Endodermal cell (in vitro differentiated cells): ENCODE measurements at regions not wholly inside any gene's neighbourhood (a gene's known extent, or its start where the extent isn't known, plus 50 kb on each side); places are given as distances from the start of the nearest gene placed in this dataset.

ENCODE experiments used
- DNase-seq: peaks from one replicate; pipeline ENCODE4 v3.0.0-alpha.2; 2017
- H3K27ac ChIP-seq: 2 replicates; pipeline ENCODE4 v1.5.1; 2013; ENCODE audit warnings: mild to moderate bottlenecking, low read depth, low read length, moderate library complexity
- H3K27me3 ChIP-seq: 2 replicates; pipeline ENCODE4 v1.6.1; 2013; ENCODE audit warnings: mild to moderate bottlenecking, low read length, moderate library complexity; ENCODE audit not compliant: insufficient read depth, control insufficient read depth, poor library complexity, severe bottlenecking
- H3K36me3 ChIP-seq: 2 replicates; pipeline ENCODE4 v1.7.0; 2013; ENCODE audit warnings: mild to moderate bottlenecking, low read length, moderate library complexity; ENCODE audit not compliant: control insufficient read depth, insufficient read depth
- H3K4me1 ChIP-seq: one replicate; pipeline ENCODE4 v1.7.0; 2013; ENCODE audit warnings: low read length; ENCODE audit not compliant: control insufficient read depth, insufficient read depth
- H3K4me3 ChIP-seq: 2 replicates; pipeline ENCODE4 v1.5.1; 2013; ENCODE audit warnings: mild to moderate bottlenecking, low read length, moderate library complexity
- H3K9ac ChIP-seq: 2 replicates; pipeline ENCODE4 v1.6.1; 2013; ENCODE audit warnings: mild to moderate bottlenecking, low read length, moderate library complexity; ENCODE audit not compliant: poor library complexity, severe bottlenecking; ENCODE audit errors: extremely low read depth
- H3K9me3 ChIP-seq: 2 replicates; pipeline ENCODE4 v1.6.1; 2013; ENCODE audit warnings: mild to moderate bottlenecking, low read length, moderate library complexity; ENCODE audit not compliant: control insufficient read depth
- H3K27ac Mint-ChIP-seq: 2 replicates; pipeline ENCODE4 v1.8.0; 2020; ENCODE audit warnings: mixed read lengths
- H3K27me3 Mint-ChIP-seq: 2 replicates; pipeline ENCODE4 v1.8.0; 2021; ENCODE audit warnings: mild to moderate bottlenecking, mixed read lengths; ENCODE audit not compliant: insufficient read depth
- H3K36me3 Mint-ChIP-seq: 2 replicates; pipeline ENCODE4 v1.8.0; 2020; ENCODE audit warnings: low read depth, mixed read lengths
- H3K4me1 Mint-ChIP-seq: 2 replicates; pipeline ENCODE4 v1.8.0; 2020; ENCODE audit warnings: mixed read lengths
- H3K4me3 Mint-ChIP-seq: 2 replicates; pipeline ENCODE4 v1.8.0; 2020; ENCODE audit warnings: mild to moderate bottlenecking, moderate library complexity, mixed read lengths
- H3K9me3 Mint-ChIP-seq: 2 replicates; pipeline ENCODE4 v1.8.0; 2020; ENCODE audit warnings: mild to moderate bottlenecking, mixed read lengths
- WGBS, 2 experiments: methylation state at CpG; one replicate each; pipeline versions ENCODE4 v1.1.5 to v1.1.7; 2013; ENCODE audit warnings: missing lambda C conversion rate in 2 of 2, mixed read lengths in 1 of 2; ENCODE audit not compliant: insufficient coverage in 1 of 2, insufficient read length in 1 of 2; 5-methylcytosine and 5-hydroxymethylcytosine counted together
- TF ChIP-seq, protein P1 (sequence below): fragments of 200-600 bp; sonication (generic); conservative IDR thresholded peaks from 2 replicates; pipeline ENCODE4 v1.5.0; 2021; ENCODE audit warnings: antibody characterized with exemption, mild to moderate bottlenecking

DNA sequence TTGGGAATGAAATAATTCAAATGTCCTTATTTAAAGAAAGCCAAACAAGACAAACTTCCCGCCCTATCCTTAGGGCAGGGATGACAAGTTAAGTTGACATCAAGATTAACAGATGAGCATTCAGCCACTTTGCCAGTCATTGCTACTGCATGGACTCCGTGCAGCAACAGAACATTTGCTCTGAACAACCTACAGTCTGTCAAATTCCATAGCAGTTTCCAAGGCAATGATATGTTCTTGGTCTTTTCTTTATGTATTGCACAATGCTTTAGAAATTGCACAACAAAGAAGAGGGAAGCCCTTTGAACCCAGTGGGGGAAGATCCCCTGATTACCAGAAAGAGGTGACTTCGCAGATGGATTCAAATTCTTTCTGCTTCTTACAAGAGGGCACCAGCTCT is 269.8 kb downstream of the BCAT1 start:
- H3K27me3 ChIP-seq: no peaks in the 10 kb centered on the region
- no peaks in the 10 kb centered on the region for H3K36me3 ChIP-seq
- WGBS, 2 experiments: 53 to 83% methylated on average over 2 to 3 of the region's 3 CpGs
- no peak overlapping the region for H3K9ac ChIP-seq
- Mint-ChIP-seq H3K36me3 (peaks cover 4% of the 10 kb centered on the region), H3K4me3 (no peak overlapping the region), H3K27me3 (no peaks in the 10 kb centered on the region), H3K9me3 (peaks cover 16% of the 10 kb centered on the region), H3K27ac (no peak overlapping the region), H3K4me1 (peaks cover 16% of the 10 kb centered on the region)
- H3K4me1 ChIP-seq: no peaks in the 10 kb centered on the region
- H3K9me3 ChIP-seq: peaks cover 10% of the 10 kb centered on the region
- no peak overlapping the region for H3K4me3 ChIP-seq
- TF ChIP-seq, protein P1, sequence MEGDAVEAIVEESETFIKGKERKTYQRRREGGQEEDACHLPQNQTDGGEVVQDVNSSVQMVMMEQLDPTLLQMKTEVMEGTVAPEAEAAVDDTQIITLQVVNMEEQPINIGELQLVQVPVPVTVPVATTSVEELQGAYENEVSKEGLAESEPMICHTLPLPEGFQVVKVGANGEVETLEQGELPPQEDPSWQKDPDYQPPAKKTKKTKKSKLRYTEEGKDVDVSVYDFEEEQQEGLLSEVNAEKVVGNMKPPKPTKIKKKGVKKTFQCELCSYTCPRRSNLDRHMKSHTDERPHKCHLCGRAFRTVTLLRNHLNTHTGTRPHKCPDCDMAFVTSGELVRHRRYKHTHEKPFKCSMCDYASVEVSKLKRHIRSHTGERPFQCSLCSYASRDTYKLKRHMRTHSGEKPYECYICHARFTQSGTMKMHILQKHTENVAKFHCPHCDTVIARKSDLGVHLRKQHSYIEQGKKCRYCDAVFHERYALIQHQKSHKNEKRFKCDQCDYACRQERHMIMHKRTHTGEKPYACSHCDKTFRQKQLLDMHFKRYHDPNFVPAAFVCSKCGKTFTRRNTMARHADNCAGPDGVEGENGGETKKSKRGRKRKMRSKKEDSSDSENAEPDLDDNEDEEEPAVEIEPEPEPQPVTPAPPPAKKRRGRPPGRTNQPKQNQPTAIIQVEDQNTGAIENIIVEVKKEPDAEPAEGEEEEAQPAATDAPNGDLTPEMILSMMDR: no peak
- DNase-seq: no peak
- peak overlapping the region; percentile 98 for H3K27ac ChIP-seq

- Mint-ChIP-seq H3K4me1 (peaks cover 16% of the 10 kb centered on the region), H3K4me3 (no peak overlapping the region), H3K27ac (no peak overlapping the region), H3K36me3 (peaks cover 4% of the 10 kb centered on the region), H3K9me3 (peaks cover 21% of the 10 kb centered on the region), H3K27me3 (no peaks in the 10 kb centered on the region)
- no peaks in the 10 kb centered on the region for H3K4me1 ChIP-seq
- H3K27ac ChIP-seq: peak overlapping the region; percentile 98
- no peak for DNase-seq
- TF ChIP-seq, protein P1: no peak
- 65 to 86% methylated on average over 2 of the region's 2 CpGs for WGBS, 2 experiments
- no peaks in the 10 kb centered on the region for H3K36me3 ChIP-seq
- no peaks in the 10 kb centered on the region for H3K27me3 ChIP-seq
- no peak overlapping the region for H3K9ac ChIP-seq
- peaks cover 10% of the 10 kb centered on the region for H3K9me3 ChIP-seq
- no peak overlapping the region for H3K4me3 ChIP-seq
Observed at GRCh38 chr12:24678436-24678835, 270.5 kb downstream of the BCAT1 start.

- TF ChIP-seq, protein P1: no peak
- Histone ChIP-seq H3K36me3 (no peaks in the 10 kb centered on the region), H3K27me3 (no peaks in the 10 kb centered on the region), H3K4me1 (no peaks in the 10 kb centered on the region), H3K4me3 (no peak overlapping the region), H3K9ac (no peak overlapping the region), H3K27ac (no peak overlapping the region), H3K9me3 (no peaks in the 10 kb centered on the region)
- peaks cover 2% of the 10 kb centered on the region for H3K4me1 Mint-ChIP-seq
- no peaks in the 10 kb centered on the region for H3K36me3 Mint-ChIP-seq
- H3K4me3 Mint-ChIP-seq: no peak overlapping the region
- 80 to 93% methylated on average over 1 to 2 of the region's 2 CpGs for WGBS, 2 experiments
- no peak overlapping the region for H3K27ac Mint-ChIP-seq
- no peak for DNase-seq
- peaks cover 6% of the 10 kb centered on the region for H3K9me3 Mint-ChIP-seq
- no peaks in the 10 kb centered on the region for H3K27me3 Mint-ChIP-seq
Observed at GRCh38 chr12:24668563-24668962, 280.3 kb downstream of the BCAT1 start.
